HG03045 (cell line): ENCODE measurements at regions not wholly inside any gene's neighbourhood (a gene's known extent, or its start where the extent isn't known, plus 50 kb on each side); places are given as distances from the start of the nearest gene placed in this dataset.

Source experiments
- ATAC-seq: cut with Tn5 transposase; IDR thresholded peaks from one replicate; pipeline ENCODE4 v1.9.1; 2021; ENCODE audit warnings: mild to moderate bottlenecking, moderate library complexity; ENCODE audit not compliant: unreplicated experiment

GRCh38 chr15:96273317-96274086 is 57.0 kb upstream of the NR2F2 start:
- ATAC-seq: no peak

GRCh38 chr15:96274087-96274440 is 56.4 kb upstream of the NR2F2 start:
- no peak for ATAC-seq

- no peak for ATAC-seq
Measured at GRCh38 chr15:96274698-96275097, 55.8 kb upstream of the NR2F2 start.

- no peak for ATAC-seq
Measured at GRCh38 chr15:96276438-96277210, 53.9 kb upstream of the NR2F2 start.
